ENCODE measurements at regions not wholly inside any gene's neighbourhood (a gene's known extent, or its start where the extent isn't known, plus 50 kb on each side); places are given as distances from the start of the nearest gene placed in this dataset.
"Not testable (repeated sequence)": the region's sequence is repeated elsewhere in the genome, so short reads cannot be mapped to it uniquely, and the experiment has no call there.

DNA sequence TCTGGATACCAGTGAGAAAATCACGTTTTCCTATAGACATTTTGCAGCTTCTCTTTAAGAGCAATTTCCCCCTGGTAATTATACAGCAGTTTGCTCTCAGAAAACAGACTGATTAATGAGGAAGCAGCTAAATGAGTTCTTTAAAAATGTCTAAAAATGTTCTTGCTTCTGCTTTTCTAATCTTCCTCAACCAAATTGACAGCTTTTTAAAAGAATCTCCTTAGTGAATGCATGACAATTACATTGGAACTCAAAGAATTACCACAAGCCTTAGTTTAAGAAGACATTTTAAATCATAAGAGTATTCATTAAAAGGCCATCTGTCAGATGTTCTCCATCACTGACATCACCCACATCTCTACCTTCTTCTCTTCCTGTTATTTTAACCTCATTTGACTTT is 135.8 kb upstream of the PLXNC1 start:
- no peak for TF ChIP-seq MYC (IDR thresholded peaks at IDR 0.05; ENCODE audit: low read depth, low read length)
- TF ChIP-seq, protein P1, sequence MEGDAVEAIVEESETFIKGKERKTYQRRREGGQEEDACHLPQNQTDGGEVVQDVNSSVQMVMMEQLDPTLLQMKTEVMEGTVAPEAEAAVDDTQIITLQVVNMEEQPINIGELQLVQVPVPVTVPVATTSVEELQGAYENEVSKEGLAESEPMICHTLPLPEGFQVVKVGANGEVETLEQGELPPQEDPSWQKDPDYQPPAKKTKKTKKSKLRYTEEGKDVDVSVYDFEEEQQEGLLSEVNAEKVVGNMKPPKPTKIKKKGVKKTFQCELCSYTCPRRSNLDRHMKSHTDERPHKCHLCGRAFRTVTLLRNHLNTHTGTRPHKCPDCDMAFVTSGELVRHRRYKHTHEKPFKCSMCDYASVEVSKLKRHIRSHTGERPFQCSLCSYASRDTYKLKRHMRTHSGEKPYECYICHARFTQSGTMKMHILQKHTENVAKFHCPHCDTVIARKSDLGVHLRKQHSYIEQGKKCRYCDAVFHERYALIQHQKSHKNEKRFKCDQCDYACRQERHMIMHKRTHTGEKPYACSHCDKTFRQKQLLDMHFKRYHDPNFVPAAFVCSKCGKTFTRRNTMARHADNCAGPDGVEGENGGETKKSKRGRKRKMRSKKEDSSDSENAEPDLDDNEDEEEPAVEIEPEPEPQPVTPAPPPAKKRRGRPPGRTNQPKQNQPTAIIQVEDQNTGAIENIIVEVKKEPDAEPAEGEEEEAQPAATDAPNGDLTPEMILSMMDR (IDR thresholded peaks at IDR 0.05; ENCODE audit: low read depth, low read length): no peak
- TF ChIP-seq POLR2A (IDR thresholded peaks at IDR 0.05; ENCODE audit: extremely low read depth, insufficient read length): no peak
- TF ChIP-seq, protein P2, sequence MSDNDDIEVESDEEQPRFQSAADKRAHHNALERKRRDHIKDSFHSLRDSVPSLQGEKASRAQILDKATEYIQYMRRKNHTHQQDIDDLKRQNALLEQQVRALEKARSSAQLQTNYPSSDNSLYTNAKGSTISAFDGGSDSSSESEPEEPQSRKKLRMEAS (IDR thresholded peaks at IDR 0.05; ENCODE audit: low read depth, low read length): no peak
- no peak for DNase-seq (ENCODE audit: low read depth)
- H3K4me3 ChIP-seq (ENCODE audit: low read depth, low read length): no peak overlapping the region

DNA sequence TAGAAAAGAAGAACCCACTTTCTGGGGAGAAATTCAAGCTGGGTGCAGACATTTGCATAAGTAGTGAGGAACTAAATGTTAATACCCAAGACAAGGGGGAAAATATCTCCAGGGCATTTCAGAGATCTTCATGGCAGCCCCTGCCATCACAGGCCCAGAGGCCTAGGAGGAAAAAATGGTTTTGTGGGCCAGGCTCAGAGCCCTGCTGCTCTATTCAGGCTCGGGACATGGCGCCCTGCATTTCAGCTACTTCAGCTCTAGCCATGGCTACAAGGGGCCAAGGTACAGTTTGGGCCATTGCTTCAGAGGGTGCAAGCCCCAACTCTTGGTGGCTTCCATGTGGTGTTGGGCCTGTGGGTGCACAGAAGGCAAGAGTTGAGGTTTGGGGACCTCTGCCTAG is 131.1 kb upstream of the PLXNC1 start:
- H3K4me3 ChIP-seq (ENCODE audit: low read depth, low read length); DNase-seq (ENCODE audit: low read depth): not testable (repeated sequence)

DNA sequence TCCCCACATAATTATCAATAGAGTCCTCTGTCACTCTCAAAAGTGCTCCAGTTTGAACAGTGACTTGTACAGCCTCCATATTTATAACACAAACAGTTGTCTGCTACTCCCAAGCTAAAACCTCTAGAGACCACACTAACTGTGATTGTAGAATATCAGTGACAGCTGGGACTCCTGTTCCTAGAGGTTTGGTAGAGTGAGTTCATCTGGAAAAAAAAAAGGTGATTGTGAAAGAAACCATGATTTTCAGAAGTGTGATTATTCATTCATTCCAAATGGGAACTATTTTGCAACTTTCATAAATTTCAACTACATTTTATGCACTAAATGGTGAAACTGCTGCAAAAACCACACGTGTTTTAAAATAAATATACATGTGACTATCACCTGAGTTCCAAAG is 128.0 kb upstream of the PLXNC1 start:
- TF ChIP-seq, protein P2 (IDR thresholded peaks at IDR 0.05; ENCODE audit: low read depth, low read length): no peak
- TF ChIP-seq, protein P1 (IDR thresholded peaks at IDR 0.05; ENCODE audit: low read depth, low read length): no peak
- TF ChIP-seq POLR2A (IDR thresholded peaks at IDR 0.05; ENCODE audit: extremely low read depth, insufficient read length): no peak
- TF ChIP-seq MYC (IDR thresholded peaks at IDR 0.05; ENCODE audit: low read depth, low read length): no peak
- DNase-seq (ENCODE audit: low read depth): no peak
- H3K4me3 ChIP-seq (ENCODE audit: low read depth, low read length): no peak overlapping the region

DNA sequence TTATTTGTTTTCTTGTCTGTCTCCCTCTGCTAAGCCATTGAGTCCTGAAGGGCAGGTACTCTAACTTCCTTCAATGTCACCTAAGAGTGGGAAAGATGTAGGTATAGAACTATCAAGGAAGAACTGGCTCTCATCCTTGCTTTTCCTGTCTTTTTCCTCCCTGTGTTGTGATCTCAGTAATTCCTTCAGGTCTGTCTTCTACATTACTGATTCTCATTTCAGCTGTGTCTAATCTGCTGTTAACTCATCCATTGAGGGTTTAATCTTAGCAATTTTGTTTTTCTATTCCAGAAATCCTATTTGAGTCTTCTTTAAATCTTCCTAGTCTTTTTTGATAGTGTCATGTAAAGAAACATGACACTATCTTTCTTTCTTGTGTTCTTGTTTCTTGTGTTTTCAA is 124.5 kb upstream of the PLXNC1 start:
- TF ChIP-seq POLR2A (IDR thresholded peaks at IDR 0.05; ENCODE audit: extremely low read depth, insufficient read length) (no peak), MYC (IDR thresholded peaks at IDR 0.05; ENCODE audit: low read depth, low read length) (no peak)
- TF ChIP-seq, protein P1 (IDR thresholded peaks at IDR 0.05; ENCODE audit: low read depth, low read length): no peak
- TF ChIP-seq, protein P2 (IDR thresholded peaks at IDR 0.05; ENCODE audit: low read depth, low read length): no peak
- H3K4me3 ChIP-seq (ENCODE audit: low read depth, low read length): no peak overlapping the region
- no peak for DNase-seq (ENCODE audit: low read depth)

DNA sequence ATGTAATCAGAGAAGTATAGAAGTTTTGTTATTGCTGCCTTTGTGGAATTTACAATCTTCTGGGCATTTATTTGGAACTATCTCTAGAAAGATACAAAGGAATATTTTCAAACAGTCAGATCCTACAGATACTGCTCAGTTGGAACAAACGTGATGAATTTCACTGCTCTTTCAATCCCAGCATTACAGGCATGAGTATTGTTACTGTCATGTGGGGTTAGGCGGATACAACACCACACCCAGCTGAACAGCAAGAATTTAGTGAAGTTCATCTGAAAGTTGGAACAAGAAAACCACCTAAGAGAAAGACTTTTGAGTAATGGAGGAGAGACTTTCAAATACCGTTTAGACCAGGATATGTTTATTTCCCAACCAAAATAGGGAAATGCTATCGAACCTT is 123.3 kb upstream of the PLXNC1 start:
- DNase-seq (ENCODE audit: low read depth): no peak
- no peak overlapping the region for H3K4me3 ChIP-seq (ENCODE audit: low read depth, low read length)
- TF ChIP-seq MYC (IDR thresholded peaks at IDR 0.05; ENCODE audit: low read depth, low read length) (no peak), POLR2A (IDR thresholded peaks at IDR 0.05; ENCODE audit: extremely low read depth, insufficient read length) (no peak)
- TF ChIP-seq, protein P1 (IDR thresholded peaks at IDR 0.05; ENCODE audit: low read depth, low read length): no peak
- TF ChIP-seq, protein P2 (IDR thresholded peaks at IDR 0.05; ENCODE audit: low read depth, low read length): no peak

DNA sequence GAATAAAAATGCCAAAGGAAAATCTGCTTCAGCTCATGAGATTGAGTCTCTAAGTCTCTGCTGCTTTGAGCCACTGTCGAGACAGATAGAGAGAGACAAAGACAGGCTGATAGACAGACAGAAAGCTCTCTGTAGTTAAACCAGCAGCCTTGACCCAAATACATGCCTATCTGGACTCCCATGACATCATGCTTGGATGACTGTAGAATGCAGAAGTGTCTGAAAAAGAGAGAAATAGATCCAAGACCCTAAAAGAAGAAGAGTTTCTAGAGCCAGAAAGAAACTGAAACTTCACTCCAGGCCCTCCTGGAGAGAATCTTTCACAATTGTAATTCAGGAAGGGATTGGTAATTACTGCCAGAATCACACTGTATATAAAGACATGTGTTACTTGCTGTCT is 122.6 kb upstream of the PLXNC1 start:
- no peak for DNase-seq (ENCODE audit: low read depth)
- TF ChIP-seq MYC (IDR thresholded peaks at IDR 0.05; ENCODE audit: low read depth, low read length) (no peak), POLR2A (IDR thresholded peaks at IDR 0.05; ENCODE audit: extremely low read depth, insufficient read length) (no peak)
- TF ChIP-seq, protein P2 (IDR thresholded peaks at IDR 0.05; ENCODE audit: low read depth, low read length): no peak
- TF ChIP-seq, protein P1 (IDR thresholded peaks at IDR 0.05; ENCODE audit: low read depth, low read length): no peak

More for the DNA sequence above, 122.6 kb upstream of the PLXNC1 start:
- H3K4me3 ChIP-seq (ENCODE audit: low read depth, low read length): no peak overlapping the region

Measured in NB4 (cell line).